ENCODE measurements at regions not wholly inside any gene's neighbourhood (a gene's known extent, or its start where the extent isn't known, plus 50 kb on each side); places are given as distances from the start of the nearest gene placed in this dataset.

DNA sequence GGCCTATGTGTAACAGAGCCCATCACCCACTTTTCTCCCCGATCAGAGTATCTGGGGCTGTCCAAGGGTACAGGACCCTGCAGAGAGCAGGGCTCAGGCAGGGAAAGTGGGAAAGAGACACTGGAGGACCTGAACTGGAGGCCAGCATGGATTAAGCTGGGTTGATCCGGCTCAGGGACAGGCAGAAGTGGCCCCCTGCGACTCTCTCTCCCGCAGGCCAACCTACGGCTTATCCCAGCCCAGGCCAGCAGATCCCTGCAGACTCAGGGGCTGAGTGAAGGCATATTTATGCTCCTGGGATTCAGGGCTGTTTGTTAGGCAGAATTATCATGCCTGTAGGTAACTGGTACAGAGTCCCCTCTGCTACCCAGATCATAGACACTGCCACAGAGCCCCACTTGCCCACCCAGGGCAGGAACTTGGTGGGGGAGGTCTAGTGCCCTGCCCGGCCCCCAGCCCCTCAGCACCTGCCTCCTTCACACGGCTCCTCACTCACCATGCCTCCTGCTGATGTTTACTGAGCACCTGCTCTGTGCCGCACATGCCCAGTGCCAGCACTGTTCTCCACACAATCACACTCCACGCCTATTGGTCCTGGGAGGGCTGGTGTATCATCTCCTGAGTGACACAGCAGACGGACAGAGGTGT lies 87.3 kb downstream of the ADRA2C start:
- no peak for DNase-seq (ENCODE audit: low read depth)
- TF ChIP-seq, protein P1, sequence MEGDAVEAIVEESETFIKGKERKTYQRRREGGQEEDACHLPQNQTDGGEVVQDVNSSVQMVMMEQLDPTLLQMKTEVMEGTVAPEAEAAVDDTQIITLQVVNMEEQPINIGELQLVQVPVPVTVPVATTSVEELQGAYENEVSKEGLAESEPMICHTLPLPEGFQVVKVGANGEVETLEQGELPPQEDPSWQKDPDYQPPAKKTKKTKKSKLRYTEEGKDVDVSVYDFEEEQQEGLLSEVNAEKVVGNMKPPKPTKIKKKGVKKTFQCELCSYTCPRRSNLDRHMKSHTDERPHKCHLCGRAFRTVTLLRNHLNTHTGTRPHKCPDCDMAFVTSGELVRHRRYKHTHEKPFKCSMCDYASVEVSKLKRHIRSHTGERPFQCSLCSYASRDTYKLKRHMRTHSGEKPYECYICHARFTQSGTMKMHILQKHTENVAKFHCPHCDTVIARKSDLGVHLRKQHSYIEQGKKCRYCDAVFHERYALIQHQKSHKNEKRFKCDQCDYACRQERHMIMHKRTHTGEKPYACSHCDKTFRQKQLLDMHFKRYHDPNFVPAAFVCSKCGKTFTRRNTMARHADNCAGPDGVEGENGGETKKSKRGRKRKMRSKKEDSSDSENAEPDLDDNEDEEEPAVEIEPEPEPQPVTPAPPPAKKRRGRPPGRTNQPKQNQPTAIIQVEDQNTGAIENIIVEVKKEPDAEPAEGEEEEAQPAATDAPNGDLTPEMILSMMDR (IDR thresholded peaks at IDR 0.05; ENCODE audit: insufficient read depth, low read depth, low read length), result no peak
- H3K4me3 ChIP-seq (ENCODE audit: low read depth, low read length), result no peak overlapping the region

DNA sequence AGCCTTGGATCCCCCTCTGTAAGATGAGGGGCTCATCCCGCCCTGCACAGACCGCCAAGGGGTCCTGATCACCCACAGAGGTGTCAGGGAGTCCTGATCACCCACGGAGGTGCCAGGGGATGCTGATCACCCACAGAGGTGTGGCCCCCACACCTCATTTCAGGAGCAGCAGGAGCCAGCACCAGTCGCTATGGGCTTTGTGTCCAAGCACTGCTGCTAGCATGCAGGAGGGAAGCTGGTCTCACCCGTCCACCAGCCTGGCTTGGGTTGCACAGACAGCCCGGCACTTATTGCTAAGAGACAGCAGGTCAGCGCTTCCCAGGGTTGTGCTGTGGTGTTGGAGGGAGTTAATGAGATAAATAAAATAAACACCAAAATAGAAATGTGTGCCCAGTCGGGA lies 88.5 kb downstream of the ADRA2C start:
- TF ChIP-seq, protein P1 (IDR thresholded peaks at IDR 0.05; ENCODE audit: insufficient read depth, low read depth, low read length), result no peak
- H3K4me3 ChIP-seq (ENCODE audit: low read depth, low read length), result no peak overlapping the region
- DNase-seq (ENCODE audit: low read depth), result no peak

DNA sequence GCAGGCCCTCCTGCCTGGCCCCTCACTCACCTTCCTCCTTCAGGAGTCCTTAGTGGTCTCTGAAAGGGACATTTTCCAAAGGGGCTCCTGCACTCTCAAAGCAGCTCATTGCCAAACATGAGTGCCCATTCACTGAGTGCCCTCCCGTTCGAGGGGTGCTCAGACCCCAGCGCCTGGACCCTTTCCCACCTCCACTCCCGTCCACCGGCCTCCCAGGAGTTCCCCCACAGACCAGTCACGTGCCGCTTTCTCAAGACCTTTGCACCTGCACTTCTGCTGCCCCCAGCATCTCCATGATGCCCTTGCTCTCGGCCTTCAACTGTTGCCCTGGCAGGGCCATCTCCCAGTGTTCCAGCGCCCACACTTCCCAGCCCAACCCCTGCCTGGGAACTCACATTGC lies 89.5 kb downstream of the ADRA2C start:
- TF ChIP-seq, protein P1 (IDR thresholded peaks at IDR 0.05; ENCODE audit: insufficient read depth, low read depth, low read length), result no peak
- H3K4me3 ChIP-seq (ENCODE audit: low read depth, low read length), result no peak overlapping the region
- no peak for DNase-seq (ENCODE audit: low read depth)

DNA sequence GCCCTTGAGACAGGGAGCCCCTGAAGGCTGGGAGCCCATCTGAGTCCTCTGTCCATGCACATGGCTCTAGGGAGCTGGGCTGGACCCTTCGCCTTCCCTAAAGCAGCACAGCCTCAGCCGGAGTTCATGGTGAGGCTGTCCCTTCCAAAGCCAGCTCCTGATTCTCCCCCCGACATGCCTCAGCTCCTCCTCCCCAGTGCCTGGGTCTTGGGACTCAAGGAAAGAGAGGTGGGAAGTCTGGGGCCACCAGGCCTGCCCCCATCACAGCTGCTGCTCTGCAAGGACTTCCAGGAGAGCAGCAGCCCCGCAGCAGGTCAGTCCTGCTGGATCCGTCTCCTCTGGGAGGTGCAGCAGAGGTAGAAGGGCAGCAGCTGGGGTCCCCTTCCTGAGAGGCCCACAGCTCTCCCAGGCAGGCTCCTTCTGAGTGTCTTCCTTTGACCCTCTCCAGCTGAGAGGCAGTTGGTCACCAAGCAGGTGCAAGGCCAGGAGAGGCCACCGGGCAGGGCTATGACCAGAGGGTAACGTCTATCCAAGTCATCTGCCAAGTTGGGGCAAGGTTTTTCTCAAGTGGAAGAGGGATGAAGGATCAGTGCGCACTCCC lies 90.5 kb downstream of the ADRA2C start:
- DNase-seq (ENCODE audit: low read depth), result no peak
- TF ChIP-seq, protein P1 (IDR thresholded peaks at IDR 0.05; ENCODE audit: insufficient read depth, low read depth, low read length), result no peak
- H3K4me3 ChIP-seq (ENCODE audit: low read depth, low read length), result no peak overlapping the region

DNA sequence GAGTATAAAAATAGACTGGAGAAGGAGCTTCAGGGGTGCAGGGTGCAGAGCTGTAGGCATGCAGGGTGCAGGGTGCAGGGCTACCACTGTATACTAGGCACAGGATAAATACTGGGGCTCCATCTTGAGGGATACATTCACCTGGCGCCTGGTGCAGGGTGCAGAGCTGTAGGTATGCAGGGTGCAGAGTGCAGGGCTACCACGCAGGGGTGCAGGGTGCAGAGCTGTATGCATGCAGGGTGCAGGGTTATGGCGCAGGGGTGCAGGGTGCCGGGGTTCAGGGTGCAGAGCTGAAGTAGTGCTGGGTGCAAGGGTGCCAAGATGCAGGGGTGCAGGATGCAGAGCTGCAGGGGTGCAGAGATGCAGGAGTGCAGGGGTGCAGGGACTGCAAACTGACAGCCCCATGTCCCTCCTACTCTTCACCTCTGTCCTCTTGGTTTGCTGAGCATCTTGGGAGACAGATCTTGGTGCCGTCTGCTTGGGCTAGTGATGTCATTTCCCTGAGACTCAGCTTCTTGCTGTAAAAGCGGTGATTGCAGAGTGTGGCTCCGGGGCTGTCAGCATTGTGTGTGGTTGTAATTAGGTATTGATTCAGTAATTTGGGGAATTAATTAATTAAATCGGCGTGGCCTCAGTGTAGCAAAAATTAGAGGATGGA lies 91.2 kb downstream of the ADRA2C start:
- TF ChIP-seq, protein P1 (IDR thresholded peaks at IDR 0.05; ENCODE audit: insufficient read depth, low read depth, low read length), result no peak
- H3K4me3 ChIP-seq (ENCODE audit: low read depth, low read length), result no peak overlapping the region
- DNase-seq (ENCODE audit: low read depth), result no peak

DNA sequence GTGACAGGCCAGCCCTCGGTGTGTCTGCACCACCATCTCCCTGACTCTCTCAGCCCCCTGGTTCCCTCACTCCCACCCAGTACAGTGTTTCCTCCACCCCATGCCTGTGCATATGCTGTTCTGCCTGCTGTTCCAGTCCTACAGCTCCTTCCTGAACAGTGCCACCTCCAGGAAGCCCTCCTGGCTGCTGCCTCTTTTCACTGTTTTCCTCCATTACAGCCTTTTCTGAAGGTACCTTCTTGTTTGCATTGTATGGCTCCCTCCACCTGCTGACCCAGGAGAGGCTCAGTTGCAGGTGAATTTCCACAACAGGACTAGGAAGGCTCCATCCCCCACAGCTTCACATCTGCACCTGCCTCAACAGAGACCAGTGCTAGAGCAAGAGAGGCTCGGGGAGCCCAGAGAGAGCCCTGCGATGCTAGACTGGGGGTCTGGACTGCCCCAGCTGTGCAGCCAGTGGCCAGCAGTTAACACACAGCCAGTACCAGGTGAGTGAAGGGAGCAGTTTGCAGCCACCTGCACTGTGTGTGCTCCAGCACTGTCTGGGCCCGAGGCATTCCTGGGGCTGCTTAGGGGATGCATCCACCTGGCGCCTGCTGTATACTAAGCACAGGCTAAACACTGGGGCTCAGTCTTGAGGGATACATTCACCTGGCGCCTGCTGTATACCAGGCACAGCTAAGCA lies 92.0 kb downstream of the ADRA2C start:
- H3K4me3 ChIP-seq (ENCODE audit: low read depth, low read length), result no peak overlapping the region
- TF ChIP-seq, protein P1 (IDR thresholded peaks at IDR 0.05; ENCODE audit: insufficient read depth, low read depth, low read length), result no peak
- no peak for DNase-seq (ENCODE audit: low read depth)

Data from fibroblast of villous mesenchyme (primary cell).